SK-N-MC (cell line): ENCODE measurements at regions not wholly inside any gene's neighbourhood (a gene's known extent, or its start where the extent isn't known, plus 50 kb on each side); places are given as distances from the start of the nearest gene placed in this dataset.

Experiments
- DNase-seq: peaks from one replicate; pipeline ENCODE4 v3.0.0-alpha.2; 2011; ENCODE audit warnings: low read depth, low spot score
- H3K27ac ChIP-seq: fragments of 200-600 bp; sonication (generic); 2 replicates; pipeline ENCODE4 v1.5.1; 2016; ENCODE audit warnings: mixed run types
- H3K36me3 ChIP-seq: fragments of 200-600 bp; sonication (generic); 2 replicates; pipeline ENCODE4 v1.6.1; 2017; ENCODE audit warnings: antibody characterized with exemption, low read length, mixed read lengths; ENCODE audit not compliant: insufficient read depth
- H3K4me3 ChIP-seq: fragments of 200-600 bp; sonication (generic); 2 replicates; pipeline ENCODE4 v1.5.1; 2016
- H3K9ac ChIP-seq: fragments of 200-600 bp; sonication (generic); 2 replicates; pipeline ENCODE4 v1.8.0; 2017; ENCODE audit warnings: mixed run types, mixed read lengths; ENCODE audit not compliant: insufficient read length
- H3K9me3 ChIP-seq: fragments of 200-600 bp; sonication (generic); 2 replicates; pipeline ENCODE4 v1.6.1; 2017; ENCODE audit warnings: low read depth, mild to moderate bottlenecking, antibody characterized with exemption, low read length, moderate library complexity, mixed read lengths
- EZH2 ChIP-seq: fragments of 200-600 bp; sonication (generic); IDR thresholded peaks from one replicate; pipeline ENCODE4 v1.6.1; 2017; ENCODE audit warnings: antibody characterized with exemption
- FOXP2 ChIP-seq: optimal IDR thresholded peaks from 2 replicates; pipeline ENCODE3; 2011; ENCODE audit warnings: mild to moderate bottlenecking, moderate library complexity; ENCODE audit not compliant: insufficient read depth; ENCODE audit errors: extremely low read length, control extremely low read depth
- POLR2AphosphoS5 ChIP-seq: IDR thresholded peaks from 2 replicates; pipeline ENCODE4 v1.6.1; 2012; ENCODE audit warnings: mild to moderate bottlenecking, low read depth, low read length, borderline replicate concordance

DNA sequence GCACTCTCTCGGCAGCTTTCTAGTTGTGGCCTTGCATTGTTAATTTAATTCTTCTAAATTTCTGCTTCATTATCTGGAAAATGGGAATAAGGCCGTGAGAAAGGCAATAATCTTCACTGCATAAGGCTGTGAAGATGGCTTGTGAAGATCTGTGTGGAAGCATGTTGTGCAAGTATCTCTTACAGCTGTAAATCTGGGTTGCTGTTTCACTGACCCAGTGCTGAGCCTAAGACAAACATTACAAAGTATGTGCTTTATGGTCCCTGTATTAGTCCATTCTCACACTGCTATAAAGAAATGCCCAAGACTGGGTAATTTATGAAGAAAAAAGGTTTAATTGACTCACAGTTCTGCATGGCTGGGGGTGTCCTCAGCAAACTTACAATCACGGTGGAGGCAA is 101.0 kb upstream of the PTPRR start:
- H3K27ac ChIP-seq = no peak overlapping the region
- H3K9ac ChIP-seq = no peak overlapping the region
- no peak for DNase-seq
- no peak overlapping the region for H3K4me3 ChIP-seq
- no peak for TF ChIP-seq FOXP2
- TF ChIP-seq EZH2 = no peak
- no peak for TF ChIP-seq POLR2AphosphoS5
- no peaks in the 10 kb centered on the region for H3K36me3 ChIP-seq
- H3K9me3 ChIP-seq = no peaks in the 10 kb centered on the region

DNA sequence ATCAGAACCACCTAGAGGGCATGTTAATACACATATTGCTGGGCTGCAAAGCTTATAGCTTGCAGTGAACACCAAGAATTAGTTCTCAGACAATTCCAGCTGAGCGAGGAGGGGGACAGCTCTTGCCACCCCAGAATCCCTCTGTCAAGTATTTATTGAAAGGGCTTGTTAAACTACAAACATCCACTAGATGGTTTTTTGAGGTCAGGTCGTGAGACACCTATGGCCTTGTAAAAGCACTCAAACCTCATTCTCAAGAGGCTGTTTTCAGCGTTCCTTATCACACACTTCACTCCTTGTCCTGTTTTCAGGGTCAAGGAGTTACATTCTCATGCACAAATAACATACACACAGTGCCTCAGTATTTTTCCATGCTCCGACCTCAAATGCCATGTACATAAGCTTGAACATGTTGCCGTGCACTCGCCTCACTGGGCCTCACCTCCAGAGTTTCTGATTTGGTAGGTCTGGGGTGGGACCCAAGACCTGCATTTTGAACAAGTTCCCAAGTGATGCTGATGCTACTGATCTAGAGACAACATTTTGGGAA is 98.8 kb upstream of the PTPRR start:
- H3K27ac ChIP-seq = no peak overlapping the region
- H3K4me3 ChIP-seq = no peak overlapping the region
- no peak overlapping the region for H3K9ac ChIP-seq
- TF ChIP-seq FOXP2 = no peak
- TF ChIP-seq POLR2AphosphoS5 = no peak
- TF ChIP-seq EZH2 = no peak
- DNase-seq = no peak
- H3K36me3 ChIP-seq = no peaks in the 10 kb centered on the region
- H3K9me3 ChIP-seq = no peaks in the 10 kb centered on the region

DNA sequence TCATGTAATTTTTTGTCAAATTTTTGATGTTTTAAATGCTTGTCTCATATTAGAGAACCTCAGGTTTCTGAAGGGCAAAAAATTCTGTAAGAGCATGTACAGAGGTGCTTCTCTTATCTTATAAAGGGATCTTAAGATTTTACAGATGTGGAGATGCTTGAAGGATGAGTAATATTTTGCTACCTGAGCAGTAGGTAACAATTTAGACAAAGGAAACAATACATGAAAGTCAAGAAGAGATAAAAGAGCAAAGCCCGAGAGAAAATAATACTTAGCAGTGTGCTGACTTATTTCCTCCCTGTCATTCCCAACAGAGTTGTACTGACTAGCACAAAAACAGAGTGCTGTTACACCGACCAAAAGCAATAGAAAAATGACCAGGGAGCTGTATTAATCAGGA is 98.1 kb upstream of the PTPRR start:
- no peak for DNase-seq
- no peak overlapping the region for H3K27ac ChIP-seq
- H3K9me3 ChIP-seq = no peaks in the 10 kb centered on the region
- H3K4me3 ChIP-seq = no peak overlapping the region
- TF ChIP-seq POLR2AphosphoS5 = no peak
- no peak for TF ChIP-seq EZH2
- no peak for TF ChIP-seq FOXP2
- no peak overlapping the region for H3K9ac ChIP-seq
- H3K36me3 ChIP-seq = no peaks in the 10 kb centered on the region

DNA sequence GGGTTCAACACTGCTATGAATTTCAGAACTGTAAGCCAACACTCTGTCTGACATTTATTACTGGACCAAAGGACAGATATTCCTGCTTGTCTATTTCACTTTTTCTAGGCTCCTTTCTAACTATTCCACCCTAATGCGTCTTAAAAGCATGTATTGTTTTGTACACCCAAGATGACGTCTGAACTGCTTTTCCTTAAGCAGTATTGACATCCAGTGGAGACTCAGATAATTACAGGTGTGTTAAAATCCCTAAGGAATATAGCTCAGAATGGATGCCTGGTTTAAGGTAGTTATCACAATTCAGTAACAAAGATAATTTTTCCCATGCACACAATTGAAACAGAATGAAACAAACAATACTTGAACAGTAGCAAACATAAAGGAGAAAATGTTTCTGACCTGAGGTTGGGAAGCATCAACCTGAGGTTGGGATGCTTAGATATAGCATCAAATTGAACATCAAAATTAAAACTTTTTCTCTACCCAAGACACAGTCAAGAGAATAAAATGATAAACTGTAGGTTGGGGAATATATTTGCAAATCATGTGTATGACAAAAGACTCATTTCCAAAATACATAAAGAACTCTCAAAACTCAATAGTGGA is 93.7 kb upstream of the PTPRR start:
- TF ChIP-seq EZH2 (no peak), FOXP2 (no peak)
- H3K9ac ChIP-seq = no peak overlapping the region

DNA sequence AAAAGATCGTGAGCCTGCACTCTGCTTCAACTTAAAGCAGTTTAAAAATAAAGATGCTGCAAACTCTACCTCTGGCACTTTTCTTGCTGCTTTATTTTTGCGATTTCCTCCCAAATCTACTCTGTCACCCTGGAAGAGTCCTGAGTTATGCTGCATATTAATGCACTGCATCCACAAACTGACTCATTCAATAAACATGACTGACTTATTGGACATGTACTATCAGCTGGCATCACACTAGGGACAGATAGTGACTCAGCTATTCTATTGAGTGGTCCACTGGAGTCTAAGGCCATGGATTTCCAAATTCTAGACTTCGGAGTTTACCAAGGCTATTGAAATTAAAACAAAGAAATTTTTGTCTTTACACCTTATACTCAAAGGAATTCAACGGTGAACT is 90.7 kb upstream of the PTPRR start:
- H3K27ac ChIP-seq = no peak overlapping the region
- no peak overlapping the region for H3K9ac ChIP-seq
- no peaks in the 10 kb centered on the region for H3K9me3 ChIP-seq
- DNase-seq = no peak
- no peaks in the 10 kb centered on the region for H3K36me3 ChIP-seq
- H3K4me3 ChIP-seq = no peak overlapping the region
- TF ChIP-seq POLR2AphosphoS5 (no peak), FOXP2 (no peak), EZH2 (no peak)

More for the DNA sequence above, 93.7 kb upstream of the PTPRR start:
- no peak for DNase-seq
- Histone ChIP-seq H3K4me3 (no peak overlapping the region), H3K9me3 (no peaks in the 10 kb centered on the region), H3K27ac (no peak overlapping the region), H3K36me3 (no peaks in the 10 kb centered on the region)

DNA sequence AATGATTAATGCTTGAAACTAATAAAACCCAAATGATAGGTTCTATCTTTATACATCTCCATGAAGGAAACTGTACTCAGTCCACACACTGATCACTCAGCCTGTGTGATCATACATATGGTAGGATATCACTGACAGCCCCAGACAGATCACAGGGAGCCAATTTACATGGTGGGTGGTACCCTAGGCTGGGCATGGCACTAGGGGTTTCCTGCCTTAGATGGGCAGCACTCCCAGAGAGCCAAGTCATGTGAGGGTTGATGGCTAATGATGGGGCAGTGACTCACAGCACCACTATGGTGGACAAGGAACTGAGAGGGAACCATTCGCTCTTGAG is 89.6 kb upstream of the PTPRR start:
- DNase-seq = no peak
- no peak overlapping the region for H3K4me3 ChIP-seq
- no peak overlapping the region for H3K27ac ChIP-seq
- no peak for TF ChIP-seq POLR2AphosphoS5
- no peak for TF ChIP-seq EZH2
- no peak for TF ChIP-seq FOXP2
- no peak overlapping the region for H3K9ac ChIP-seq
- H3K36me3 ChIP-seq = no peaks in the 10 kb centered on the region
- H3K9me3 ChIP-seq = no peaks in the 10 kb centered on the region

DNA sequence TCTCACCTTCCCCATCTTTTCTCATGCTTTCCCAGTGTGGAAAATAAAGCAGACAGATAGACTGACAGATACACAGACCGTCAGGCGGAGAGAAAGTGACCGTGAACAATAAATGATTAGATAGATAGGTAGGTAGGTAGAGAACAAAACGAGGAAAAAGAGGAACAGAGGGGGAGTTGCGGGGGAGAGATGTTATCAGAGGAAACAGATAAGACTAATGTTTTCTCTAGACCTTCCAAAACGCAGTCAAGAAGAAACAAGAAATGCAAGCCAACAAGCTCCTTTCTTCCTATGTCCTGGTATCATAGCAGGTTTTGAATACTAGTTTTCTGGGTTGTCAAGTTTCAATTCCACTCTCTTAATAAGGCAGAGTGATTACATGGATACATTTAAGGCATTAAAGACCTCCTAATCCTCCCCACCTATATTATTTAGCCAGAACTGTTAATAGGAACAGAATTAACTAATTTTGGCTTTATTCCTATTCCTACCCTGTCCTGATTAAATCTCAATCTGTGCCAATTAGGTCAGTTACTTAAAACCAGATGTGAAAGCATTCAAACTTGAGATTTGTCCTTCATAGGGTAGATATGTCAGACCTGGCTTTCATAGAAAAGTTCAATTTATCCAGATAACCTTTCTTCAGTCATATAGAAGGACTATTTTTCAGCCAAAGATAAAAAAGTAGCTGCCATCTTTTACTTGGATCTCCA is 89.0 kb upstream of the PTPRR start:
- Histone ChIP-seq H3K36me3 (no peaks in the 10 kb centered on the region), H3K9me3 (no peaks in the 10 kb centered on the region), H3K9ac (no peak overlapping the region), H3K27ac (no peak overlapping the region), H3K4me3 (no peak overlapping the region)
- DNase-seq = no peak
- no peak for TF ChIP-seq POLR2AphosphoS5
- no peak for TF ChIP-seq FOXP2
- TF ChIP-seq EZH2 = no peak

DNA sequence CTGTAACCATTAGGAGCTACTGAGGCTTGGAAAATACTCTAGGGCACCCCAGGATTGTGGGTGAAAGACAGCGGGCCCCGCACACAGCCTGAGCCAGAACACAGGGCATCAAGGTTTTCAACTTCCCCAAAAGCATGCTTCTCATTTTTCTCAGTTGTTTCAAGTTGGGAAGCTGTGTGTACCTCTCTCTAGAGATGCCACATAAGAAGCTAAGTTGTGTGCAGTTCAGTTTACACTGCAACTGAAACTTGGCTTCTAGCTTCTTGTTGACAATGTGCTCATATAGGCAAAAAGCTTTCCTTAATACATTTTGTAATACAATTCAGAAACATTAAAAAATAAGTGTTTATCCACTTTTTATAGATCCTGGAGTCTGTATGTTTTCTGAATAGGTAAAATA is 88.1 kb upstream of the PTPRR start:
- no peak overlapping the region for H3K27ac ChIP-seq
- H3K4me3 ChIP-seq = no peak overlapping the region
- H3K9me3 ChIP-seq = no peaks in the 10 kb centered on the region
- H3K9ac ChIP-seq = no peak overlapping the region
- DNase-seq = no peak
- H3K36me3 ChIP-seq = no peaks in the 10 kb centered on the region
- TF ChIP-seq FOXP2 = no peak
- no peak for TF ChIP-seq EZH2
- TF ChIP-seq POLR2AphosphoS5 = no peak
